GM19463 (cell line): ENCODE measurements at regions not wholly inside any gene's neighbourhood (a gene's known extent, or its start where the extent isn't known, plus 50 kb on each side); places are given as distances from the start of the nearest gene placed in this dataset.

ENCODE experiments used
- ATAC-seq: cut with Tn5 transposase; IDR thresholded peaks from one replicate; pipeline ENCODE4 v1.9.1; 2021; ENCODE audit warnings: mild to moderate bottlenecking, moderate library complexity; ENCODE audit not compliant: unreplicated experiment

GRCh38 chr1:238089615-238090014, 198.9 kb upstream of the ZP4 start:
- no peak for ATAC-seq

GRCh38 chr1:238088560-238089290, 198.0 kb upstream of the ZP4 start:
- no peak for ATAC-seq

DNA sequence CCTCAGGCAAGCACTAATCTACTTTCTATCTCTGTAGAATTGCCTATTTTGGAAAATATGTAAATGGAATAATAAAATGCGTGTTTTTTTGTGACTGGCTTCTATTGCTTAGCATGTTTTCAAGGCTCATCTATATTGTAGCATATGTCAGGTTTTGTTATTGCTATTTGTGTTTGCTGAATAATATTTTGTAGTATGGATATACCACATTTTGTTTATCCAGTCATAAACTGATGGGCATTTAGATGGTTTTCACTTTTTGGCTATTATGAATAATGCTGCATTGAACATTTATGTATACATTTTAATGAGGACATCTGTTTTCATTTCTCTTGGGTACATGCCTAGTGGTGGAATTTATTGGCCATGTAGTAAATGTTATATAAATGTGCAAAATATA, 183.3 kb upstream of the ZP4 start:
- no peak for ATAC-seq

GRCh38 chr1:238071061-238071460, 180.3 kb upstream of the ZP4 start:
- no peak for ATAC-seq

DNA sequence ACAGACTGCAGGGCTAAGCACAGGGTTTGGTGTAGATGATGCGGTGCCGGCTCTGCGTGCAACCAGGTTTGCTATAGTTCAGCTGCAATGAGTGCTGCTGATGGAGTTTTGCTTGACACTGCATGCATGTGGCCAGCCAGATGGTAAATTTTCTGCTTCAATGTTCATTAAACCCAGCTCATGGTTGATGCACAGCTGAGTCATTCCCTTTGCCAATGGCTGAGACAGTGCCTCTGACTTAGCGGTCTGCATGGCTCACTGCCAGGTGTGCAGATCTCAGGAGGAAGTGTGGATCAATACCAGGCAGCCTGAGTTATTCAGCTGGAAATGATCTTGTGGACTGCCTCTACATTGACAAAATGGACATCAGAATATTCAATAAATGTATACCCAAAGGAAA, 172.7 kb upstream of the ZP4 start:
- ATAC-seq: peak; percentile 42

DNA sequence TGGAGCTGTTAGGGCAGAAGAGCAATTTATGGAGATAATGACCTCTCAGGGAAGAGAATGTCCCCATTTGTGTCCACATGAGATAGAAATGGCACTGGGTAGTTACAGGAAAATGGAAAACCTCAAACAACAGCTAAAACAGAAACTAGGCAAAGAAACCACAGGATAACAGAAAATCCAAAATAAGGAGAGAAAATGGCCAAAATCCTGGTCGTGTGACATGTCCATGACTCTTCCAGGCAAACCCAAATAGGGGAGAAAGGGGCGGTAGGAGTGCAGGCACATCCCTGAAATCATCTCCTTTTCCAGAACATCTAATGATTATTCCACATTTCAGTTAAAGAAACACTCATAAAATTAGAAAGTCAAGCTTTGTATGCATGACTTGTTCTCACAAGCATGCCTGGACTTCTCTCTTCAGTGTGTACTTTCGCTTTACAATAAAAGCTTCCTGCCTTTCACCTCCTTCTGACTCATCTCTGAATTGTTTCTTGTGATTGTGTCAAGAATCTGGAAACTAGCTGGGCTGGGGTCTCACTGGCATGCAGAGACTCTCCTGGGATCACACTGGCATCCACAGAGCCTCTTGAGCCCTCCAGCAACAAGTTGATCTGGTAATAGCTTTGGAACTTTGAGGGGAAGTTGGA, 171.4 kb upstream of the ZP4 start:
- ATAC-seq: peak; percentile 54

DNA sequence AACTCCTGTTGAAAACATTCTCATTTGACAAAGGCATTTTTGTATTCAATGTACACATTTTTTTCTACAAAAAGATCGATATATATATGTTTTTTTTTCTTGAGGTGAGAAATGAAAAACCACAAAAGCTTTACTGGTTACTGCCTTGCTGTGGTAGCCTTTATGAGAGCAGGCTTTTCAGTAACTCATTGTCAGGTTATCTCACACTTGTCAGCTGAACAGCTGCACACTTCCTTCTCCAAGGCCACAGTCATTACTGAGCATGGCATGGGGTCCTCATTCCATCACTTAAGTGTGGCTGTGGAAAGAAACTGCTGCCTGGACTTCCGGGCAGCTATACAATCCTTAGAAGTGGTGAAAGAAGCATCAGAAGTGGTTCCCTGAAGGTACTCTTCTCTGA, 169.3 kb upstream of the ZP4 start:
- peak; percentile 59 for ATAC-seq

DNA sequence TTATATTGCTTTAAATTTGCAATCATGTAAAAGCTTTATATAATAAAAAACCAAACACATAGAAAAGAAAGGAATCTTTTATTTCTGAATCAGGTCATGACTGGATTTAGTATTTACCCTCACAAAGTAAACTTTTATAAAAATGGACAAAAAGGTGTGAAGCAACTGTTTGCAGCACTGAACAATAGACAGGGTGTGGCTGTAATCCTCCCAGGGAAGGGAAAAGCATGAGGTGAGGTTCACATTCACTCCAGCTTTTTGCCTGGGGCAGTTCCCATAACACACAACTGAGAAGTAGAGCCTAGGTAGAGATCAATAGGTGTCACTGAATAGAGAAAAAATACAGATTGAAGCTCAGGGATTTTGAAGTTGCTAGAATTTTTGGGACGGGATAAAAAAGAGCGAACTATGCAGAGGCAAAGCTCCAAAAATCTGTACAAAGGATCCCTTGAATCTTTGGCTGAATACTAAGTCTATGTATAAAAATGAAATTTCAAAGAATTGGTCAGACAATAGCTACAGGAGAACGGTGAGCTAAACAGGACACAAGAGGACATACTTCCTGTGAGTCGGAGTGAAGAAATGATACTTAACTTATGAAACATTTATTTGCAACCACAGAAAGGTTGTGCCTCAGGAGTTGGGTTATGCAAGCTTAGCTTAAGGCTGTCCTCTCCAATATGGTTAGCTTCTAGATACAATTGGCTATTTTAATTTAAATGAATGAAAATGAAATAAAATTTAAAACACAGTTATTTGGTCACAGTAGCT, 162.0 kb upstream of the ZP4 start:
- no peak for ATAC-seq

DNA sequence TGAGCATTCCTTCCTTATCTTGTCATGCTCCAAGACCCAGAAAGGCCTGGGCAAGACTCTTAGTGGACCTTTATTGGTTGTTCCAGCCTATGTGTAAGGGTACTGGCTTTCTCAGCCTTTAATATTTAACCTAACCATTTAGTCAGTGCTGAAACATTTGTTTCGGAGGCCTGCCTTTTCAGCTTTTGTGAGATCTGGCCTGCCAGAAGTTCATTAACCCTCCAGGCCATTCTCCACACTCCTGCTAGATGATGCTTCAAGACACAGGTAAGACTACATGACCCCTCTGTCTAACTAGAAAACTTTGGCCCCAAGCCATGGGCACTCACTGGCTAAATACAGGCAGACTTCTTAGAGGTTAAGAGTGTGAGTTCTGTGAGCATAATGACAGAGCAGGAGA, 138.4 kb upstream of the ZP4 start:
- ATAC-seq: no peak

DNA sequence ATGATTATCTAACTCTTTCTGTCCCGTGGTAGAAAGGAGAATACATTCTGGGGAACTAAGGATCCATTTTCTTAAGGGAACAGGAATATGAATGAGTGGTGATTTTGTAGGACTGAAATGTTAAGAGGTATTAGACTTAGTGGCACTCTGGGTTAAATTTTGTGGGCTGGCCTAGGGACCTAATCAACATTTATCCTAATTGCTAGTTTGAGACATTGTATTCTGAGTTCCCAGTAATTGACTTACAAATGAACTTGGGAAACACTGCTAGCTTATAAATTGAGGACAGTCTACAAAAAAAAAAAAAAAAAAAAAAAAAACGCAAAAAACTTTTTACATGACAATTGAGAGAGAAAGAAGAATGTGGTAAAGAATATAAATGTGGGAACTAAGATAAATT, 136.6 kb upstream of the ZP4 start:
- no peak for ATAC-seq

- ATAC-seq: no peak
These were observed 132.4 kb upstream of the ZP4 start for GRCh38 chr1:238023137-238023536.

DNA sequence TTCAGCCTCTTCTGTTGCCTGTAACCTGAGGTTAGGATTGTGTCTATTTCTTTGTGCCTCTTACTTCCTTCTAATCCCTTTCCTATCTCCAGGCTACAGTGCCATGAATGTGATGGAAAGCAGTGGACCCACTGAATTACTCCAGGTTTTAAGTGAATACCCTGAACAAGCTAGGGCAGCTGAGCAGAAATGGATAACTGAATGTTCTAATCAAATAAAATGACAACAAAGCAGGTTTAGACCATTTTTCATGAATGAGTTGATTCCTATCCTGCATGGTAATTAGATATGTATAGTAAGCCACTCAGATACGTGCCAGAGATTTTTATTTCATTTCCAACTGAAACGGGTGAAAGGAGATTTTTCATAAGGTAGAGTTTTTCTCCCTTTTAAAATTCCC, 127.5 kb upstream of the ZP4 start:
- ATAC-seq: no peak

GRCh38 chr1:238006779-238007178, 116.1 kb upstream of the ZP4 start:
- ATAC-seq: no peak

DNA sequence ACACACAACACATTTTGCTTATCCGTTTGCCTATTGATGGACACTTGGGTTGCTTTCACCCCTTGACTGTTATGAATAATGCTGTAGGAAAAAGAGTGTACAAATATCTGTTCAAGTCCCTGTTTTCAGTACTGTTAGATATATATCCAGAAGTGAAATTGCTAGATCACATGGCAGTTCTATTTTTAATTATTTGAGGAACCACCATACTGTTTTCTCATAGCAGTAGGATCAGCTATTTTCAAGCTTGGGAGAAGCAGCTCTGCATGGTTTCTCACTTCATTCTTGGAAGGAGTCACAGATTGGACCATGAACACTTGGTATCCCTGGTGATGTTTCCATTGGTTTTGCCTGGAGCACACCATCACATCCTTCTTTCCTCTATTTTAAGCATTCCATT, 114.4 kb upstream of the ZP4 start:
- ATAC-seq: no peak

DNA sequence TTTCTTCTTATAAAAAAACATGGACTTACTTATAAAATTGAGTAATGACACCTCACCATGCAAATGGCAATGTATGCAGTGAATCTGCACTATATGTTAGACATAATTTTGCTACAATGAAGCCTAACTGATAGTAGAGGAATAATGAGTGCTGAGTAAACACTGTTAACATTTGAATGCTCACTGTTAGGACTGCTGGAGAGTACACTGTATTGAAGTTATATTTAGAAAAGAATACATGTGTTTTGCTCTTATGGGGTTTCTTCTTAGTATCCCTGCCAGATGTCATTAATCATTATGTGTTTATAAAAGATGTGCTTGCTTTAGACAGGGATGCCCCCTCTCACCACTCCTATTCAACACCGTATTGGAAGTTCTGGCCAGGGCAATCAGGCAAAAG, 111.1 kb upstream of the ZP4 start:
- ATAC-seq: no peak

DNA sequence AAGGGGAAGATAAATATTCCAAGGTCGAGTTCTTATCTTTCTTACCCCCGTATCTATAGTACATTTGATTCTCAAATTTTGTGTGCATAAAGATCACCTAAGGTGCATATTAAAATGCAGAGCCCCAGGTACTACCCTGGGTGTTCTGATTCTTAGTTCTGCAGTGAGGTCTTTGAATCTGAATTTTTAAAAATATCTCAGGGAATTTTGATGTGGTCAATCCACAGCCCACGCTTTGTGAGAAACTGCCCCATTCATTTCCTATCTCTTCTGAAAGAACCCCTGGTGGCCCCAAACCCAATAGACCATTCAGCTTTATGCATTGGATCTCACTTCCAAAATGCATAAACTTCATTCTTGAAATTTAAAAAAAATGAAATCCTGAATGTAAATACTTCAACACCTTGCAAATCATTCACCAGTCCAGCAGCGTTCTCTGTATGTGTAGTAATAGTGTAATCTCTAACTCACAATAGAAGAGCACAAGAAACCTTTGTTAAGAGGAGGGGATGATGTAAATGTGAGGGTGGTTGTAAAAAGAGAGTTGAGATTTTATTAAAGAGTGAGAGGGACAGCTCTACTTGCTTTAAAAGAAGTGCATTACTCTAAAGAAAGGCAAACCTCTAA, 108.8 kb upstream of the ZP4 start:
- peak; percentile 46 for ATAC-seq

GRCh38 chr1:237998581-237998980, 107.9 kb upstream of the ZP4 start:
- no peak for ATAC-seq

DNA sequence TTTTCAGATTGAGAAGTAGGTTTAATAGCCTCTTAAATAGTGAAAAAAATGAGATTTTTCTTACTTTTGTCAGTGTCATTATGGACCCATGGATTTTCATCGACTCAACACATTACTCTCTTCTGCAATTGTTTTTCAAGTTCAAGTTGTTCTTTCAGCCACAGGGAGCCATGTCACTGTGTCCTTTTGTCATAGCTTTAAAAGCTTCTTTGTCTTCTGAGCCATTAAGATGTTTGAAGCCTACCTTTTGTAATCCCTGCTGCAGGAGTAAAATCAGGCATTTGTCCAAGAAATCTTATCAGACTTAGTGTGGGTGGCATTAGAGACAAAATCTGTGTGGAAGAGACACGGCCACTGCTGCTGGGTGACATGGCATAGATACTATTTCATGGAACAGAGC, 92.8 kb upstream of the ZP4 start:
- ATAC-seq: no peak

DNA sequence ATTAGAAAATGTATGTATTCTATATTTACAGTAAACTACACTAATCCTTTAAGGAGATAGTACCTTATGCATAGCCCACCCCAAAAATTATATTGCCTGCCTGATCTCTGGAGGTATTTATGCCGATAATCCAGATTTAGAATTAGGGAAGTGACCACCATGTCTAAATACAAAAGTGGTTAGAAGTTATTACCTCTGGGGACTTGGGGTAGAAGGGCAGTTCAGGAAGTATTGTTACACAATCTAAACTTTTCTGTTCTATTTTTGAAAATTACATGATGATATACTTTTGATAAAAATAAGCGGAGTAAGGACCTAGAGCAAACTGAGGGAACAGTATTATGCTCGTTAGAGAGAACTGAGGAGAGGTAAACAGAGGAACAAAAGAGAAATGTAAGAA, 90.5 kb upstream of the ZP4 start:
- no peak for ATAC-seq

- ATAC-seq: peak; percentile 56
These were observed 85.6 kb upstream of the ZP4 start for GRCh38 chr1:237976331-237976730.

DNA sequence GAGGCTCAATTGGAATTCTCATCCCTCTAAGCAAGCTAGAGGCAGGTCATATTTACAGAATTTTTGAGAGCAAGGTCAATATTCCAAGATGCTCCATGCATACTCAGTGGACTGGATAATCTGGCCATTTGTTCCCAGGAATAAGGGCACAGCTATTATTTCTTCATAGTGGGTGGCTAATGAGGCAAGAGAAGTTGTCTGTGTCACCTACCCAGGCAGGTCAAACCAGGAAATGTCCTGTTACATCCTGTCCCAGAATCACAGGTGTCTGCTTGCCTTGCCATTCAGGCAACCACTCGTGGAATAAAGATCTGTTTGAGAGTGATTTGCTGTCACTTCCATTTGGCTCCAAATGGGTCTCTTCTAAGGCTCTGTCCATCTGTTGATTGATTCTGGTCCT, 85.2 kb upstream of the ZP4 start:
- no peak for ATAC-seq

GRCh38 chr1:237975376-237975775, 84.7 kb upstream of the ZP4 start:
- no peak for ATAC-seq
